Smooth muscle cell of the brain vasculature (primary cell): ENCODE measurements at regions not wholly inside any gene's neighbourhood (a gene's known extent, or its start where the extent isn't known, plus 50 kb on each side); places are given as distances from the start of the nearest gene placed in this dataset.

ENCODE experiments used
- DNase-seq: peaks from one replicate; pipeline ENCODE4 v3.0.0-alpha.2; 2012; ENCODE audit warnings: low read depth, low spot score

- DNase-seq: no peak
Measured at GRCh38 chr9:108720191-108720642, 135.6 kb downstream of the ACTL7B start.

- DNase-seq: no peak
Measured at GRCh38 chr9:108710424-108710823, 145.4 kb downstream of the ACTL7B start.

GRCh38 chr9:108709997-108710396, 145.8 kb downstream of the ACTL7B start:
- DNase-seq: no peak

- no peak for DNase-seq
Measured at GRCh38 chr9:108709126-108709525, 146.7 kb downstream of the ACTL7B start.

- DNase-seq: no peak
Measured at GRCh38 chr9:108708448-108708847, 147.3 kb downstream of the ACTL7B start.

GRCh38 chr9:108707120-108707519, 148.7 kb downstream of the ACTL7B start:
- DNase-seq: no peak

- DNase-seq: no peak
Measured at GRCh38 chr9:108704156-108704852, 151.5 kb downstream of the ACTL7B start.

GRCh38 chr9:108703429-108703828, 152.4 kb downstream of the ACTL7B start:
- no peak for DNase-seq

- no peak for DNase-seq
Measured at GRCh38 chr9:108702681-108703080, 153.1 kb downstream of the ACTL7B start.

- no peak for DNase-seq
Measured at GRCh38 chr9:108698801-108699200, 157.0 kb downstream of the ACTL7B start.

- no peak for DNase-seq
Measured at GRCh38 chr9:108698231-108698630, 157.6 kb downstream of the ACTL7B start.

GRCh38 chr9:108696156-108696555, 159.6 kb downstream of the ACTL7B start:
- no peak for DNase-seq

- DNase-seq: no peak
Measured at GRCh38 chr9:108694170-108694569, 161.6 kb downstream of the ACTL7B start.

GRCh38 chr9:108691614-108692013, 164.2 kb downstream of the ACTL7B start:
- no peak for DNase-seq

GRCh38 chr9:108688676-108689075, 167.1 kb downstream of the ACTL7B start:
- DNase-seq: no peak

- no peak for DNase-seq
Measured at GRCh38 chr9:108688051-108688450, 167.7 kb downstream of the ACTL7B start.

- DNase-seq: no peak
Measured at GRCh38 chr9:108687006-108687987, 168.5 kb downstream of the ACTL7B start.

- DNase-seq: no peak
Measured at GRCh38 chr9:108684288-108685025, 171.3 kb downstream of the ACTL7B start.

GRCh38 chr9:108683245-108683644, 172.5 kb downstream of the ACTL7B start:
- no peak for DNase-seq

GRCh38 chr9:108681851-108682590, 173.8 kb downstream of the ACTL7B start:
- DNase-seq: no peak

GRCh38 chr9:108680946-108681345, 174.8 kb downstream of the ACTL7B start:
- no peak for DNase-seq
